ENCODE measurements at regions not wholly inside any gene's neighbourhood (a gene's known extent, or its start where the extent isn't known, plus 50 kb on each side); places are given as distances from the start of the nearest gene placed in this dataset.
"Not testable (repeated sequence)": the region's sequence is repeated elsewhere in the genome, so short reads cannot be mapped to it uniquely, and the experiment has no call there.

DNA sequence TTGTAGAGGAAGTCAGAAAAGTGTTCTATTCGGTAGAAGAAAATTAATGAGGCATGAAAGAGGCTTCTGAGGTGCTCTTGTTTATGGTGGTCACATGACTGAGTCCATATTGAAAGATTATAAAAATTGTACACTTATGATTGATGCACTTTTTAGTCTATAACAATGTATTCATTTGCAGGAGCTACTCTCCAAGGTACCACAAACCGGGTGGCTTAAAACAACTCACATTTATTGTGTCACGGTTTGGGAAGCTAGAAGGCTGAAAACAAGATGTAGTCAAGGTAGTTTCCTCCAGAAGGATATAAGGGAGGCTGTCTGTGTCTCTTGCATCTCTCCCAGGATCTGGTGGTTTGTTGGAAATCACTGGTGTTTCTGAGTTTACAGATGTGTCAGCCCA lies 60.6 kb upstream of the GOLGA8M start:
- TF ChIP-seq, protein P1, sequence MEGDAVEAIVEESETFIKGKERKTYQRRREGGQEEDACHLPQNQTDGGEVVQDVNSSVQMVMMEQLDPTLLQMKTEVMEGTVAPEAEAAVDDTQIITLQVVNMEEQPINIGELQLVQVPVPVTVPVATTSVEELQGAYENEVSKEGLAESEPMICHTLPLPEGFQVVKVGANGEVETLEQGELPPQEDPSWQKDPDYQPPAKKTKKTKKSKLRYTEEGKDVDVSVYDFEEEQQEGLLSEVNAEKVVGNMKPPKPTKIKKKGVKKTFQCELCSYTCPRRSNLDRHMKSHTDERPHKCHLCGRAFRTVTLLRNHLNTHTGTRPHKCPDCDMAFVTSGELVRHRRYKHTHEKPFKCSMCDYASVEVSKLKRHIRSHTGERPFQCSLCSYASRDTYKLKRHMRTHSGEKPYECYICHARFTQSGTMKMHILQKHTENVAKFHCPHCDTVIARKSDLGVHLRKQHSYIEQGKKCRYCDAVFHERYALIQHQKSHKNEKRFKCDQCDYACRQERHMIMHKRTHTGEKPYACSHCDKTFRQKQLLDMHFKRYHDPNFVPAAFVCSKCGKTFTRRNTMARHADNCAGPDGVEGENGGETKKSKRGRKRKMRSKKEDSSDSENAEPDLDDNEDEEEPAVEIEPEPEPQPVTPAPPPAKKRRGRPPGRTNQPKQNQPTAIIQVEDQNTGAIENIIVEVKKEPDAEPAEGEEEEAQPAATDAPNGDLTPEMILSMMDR (IDR thresholded peaks at IDR 0.05; ENCODE audit: extremely low read depth in 1 of 2, insufficient read depth in 1 of 2, low read depth in 1 of 2, low read length in 2 of 2), result not testable (repeated sequence)
- TF ChIP-seq EZH2 (IDR thresholded peaks at IDR 0.05; ENCODE audit: borderline replicate concordance, low read depth, low read length, severe bottlenecking); POLR2AphosphoS5 (IDR thresholded peaks at IDR 0.05; ENCODE audit: insufficient read depth, low read depth, low read length): not testable (repeated sequence)
